OCI-LY1 (cell line): ENCODE measurements at regions not wholly inside any gene's neighbourhood (a gene's known extent, or its start where the extent isn't known, plus 50 kb on each side); places are given as distances from the start of the nearest gene placed in this dataset.

Experiments used
- EZH2 ChIP-seq: fragments of 200-600 bp; sonication (generic), shearing (Covaris generic); IDR thresholded peaks from 2 replicates; pipeline ENCODE4 v1.8.0; 2017; ENCODE audit warnings: borderline replicate concordance, mixed run types, mild to moderate bottlenecking, antibody characterized with exemption, low read length, moderate library complexity, mixed read lengths
- TF ChIP-seq, protein P1 (sequence below): fragments of 200-600 bp; sonication (generic), shearing (Covaris generic); IDR thresholded peaks from 2 replicates; pipeline ENCODE4 v1.5.1; 2017; ENCODE audit warnings: mild to moderate bottlenecking, antibody characterized with exemption, low read length, moderate library complexity, mixed read lengths

GRCh38 chr18:44482761-44483160 is 197.9 kb upstream of the SETBP1 start:
- no peak for TF ChIP-seq EZH2
- TF ChIP-seq, protein P1, sequence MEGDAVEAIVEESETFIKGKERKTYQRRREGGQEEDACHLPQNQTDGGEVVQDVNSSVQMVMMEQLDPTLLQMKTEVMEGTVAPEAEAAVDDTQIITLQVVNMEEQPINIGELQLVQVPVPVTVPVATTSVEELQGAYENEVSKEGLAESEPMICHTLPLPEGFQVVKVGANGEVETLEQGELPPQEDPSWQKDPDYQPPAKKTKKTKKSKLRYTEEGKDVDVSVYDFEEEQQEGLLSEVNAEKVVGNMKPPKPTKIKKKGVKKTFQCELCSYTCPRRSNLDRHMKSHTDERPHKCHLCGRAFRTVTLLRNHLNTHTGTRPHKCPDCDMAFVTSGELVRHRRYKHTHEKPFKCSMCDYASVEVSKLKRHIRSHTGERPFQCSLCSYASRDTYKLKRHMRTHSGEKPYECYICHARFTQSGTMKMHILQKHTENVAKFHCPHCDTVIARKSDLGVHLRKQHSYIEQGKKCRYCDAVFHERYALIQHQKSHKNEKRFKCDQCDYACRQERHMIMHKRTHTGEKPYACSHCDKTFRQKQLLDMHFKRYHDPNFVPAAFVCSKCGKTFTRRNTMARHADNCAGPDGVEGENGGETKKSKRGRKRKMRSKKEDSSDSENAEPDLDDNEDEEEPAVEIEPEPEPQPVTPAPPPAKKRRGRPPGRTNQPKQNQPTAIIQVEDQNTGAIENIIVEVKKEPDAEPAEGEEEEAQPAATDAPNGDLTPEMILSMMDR = no peak
